PFSK-1 (cell line): ENCODE measurements at regions not wholly inside any gene's neighbourhood (a gene's known extent, or its start where the extent isn't known, plus 50 kb on each side); places are given as distances from the start of the nearest gene placed in this dataset.
A peak's percentile ranks its signal among the peaks of the same experiment; 100 is the strongest.

Experiments
- FOXP2 ChIP-seq: optimal IDR thresholded peaks from 2 replicates; pipeline ENCODE3; 2011; ENCODE audit warnings: borderline replicate concordance, control low read depth, inconsistent platforms; ENCODE audit not compliant: insufficient read depth; ENCODE audit errors: extremely low read length, extremely low read depth
- POLR2AphosphoS5 ChIP-seq: IDR thresholded peaks from 2 replicates; pipeline ENCODE4 v1.6.1; 2012; ENCODE audit warnings: low read depth, mild to moderate bottlenecking, control low read depth, low read length, moderate library complexity
- SIN3A ChIP-seq: IDR thresholded peaks from 2 replicates; pipeline ENCODE4 v1.6.1; 2012; ENCODE audit warnings: mild to moderate bottlenecking, low read length, moderate library complexity, borderline replicate concordance; ENCODE audit not compliant: insufficient read depth
- TAF1 ChIP-seq: IDR thresholded peaks from 2 replicates; pipeline ENCODE4 v1.6.1; 2012; ENCODE audit warnings: low read length, control low read depth, borderline replicate concordance; ENCODE audit not compliant: insufficient read depth
- TF ChIP-seq, protein P1 (sequence below), 2 experiments: IDR thresholded peaks; 2 replicates each; pipeline versions ENCODE4 v1.6.1 to v1.8.0; 2011 to 2012; ENCODE audit warnings: low read depth in 2 of 2, low read length in 2 of 2, control low read depth in 1 of 2, inconsistent platforms in 1 of 2, mild to moderate bottlenecking in 1 of 2, moderate library complexity in 1 of 2; ENCODE audit not compliant: insufficient read depth in 1 of 2

DNA sequence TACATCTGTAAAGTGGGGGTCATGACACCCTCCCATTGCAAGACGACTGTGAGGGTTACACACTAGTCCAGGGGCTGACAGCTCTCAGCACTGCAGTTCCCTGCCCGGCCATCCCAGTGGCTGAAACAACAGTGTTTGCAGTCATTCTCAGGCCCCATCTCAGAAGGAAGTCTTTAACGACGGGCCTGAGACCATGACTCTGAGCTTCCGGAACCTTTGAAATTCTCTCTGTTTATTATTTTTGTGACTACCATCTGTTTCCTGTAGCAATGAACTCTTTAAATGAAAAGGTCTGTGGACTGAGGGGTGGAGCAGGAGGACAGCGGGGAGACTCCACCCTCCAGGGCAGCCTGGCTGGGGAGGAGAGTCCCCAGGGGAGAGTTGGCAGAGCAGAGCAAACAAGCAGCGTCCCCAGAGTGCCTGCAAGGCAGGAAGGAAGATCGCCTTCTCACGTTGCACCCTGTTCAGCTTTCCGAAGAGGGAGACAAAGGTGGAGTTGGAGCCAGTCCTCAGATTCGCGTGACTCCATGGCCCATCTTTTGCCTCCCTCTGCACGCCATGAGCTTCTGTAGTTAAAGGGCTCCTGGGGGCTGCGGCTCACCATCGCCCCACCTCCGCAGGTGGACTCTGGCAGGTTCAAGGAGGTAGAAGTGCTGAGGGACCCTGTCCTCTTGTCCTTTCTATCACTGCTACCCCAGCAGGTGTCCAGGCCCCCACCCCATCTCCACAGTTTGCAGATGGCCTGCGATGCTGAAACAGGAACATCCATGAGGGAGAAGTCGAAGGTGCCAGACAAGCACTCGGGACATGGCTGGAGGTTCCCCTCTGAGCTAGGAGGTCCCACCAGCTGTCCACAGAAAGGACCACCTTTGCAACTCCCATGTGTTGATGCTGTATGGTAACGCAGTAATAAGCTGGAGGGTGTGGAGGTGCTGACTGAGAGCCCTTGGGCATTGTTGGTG, 525.8 kb upstream of the PROK2 start:
- TF ChIP-seq SIN3A: peak; percentile 85; the same call in 1 of the 2 replicates
- TF ChIP-seq, protein P1, sequence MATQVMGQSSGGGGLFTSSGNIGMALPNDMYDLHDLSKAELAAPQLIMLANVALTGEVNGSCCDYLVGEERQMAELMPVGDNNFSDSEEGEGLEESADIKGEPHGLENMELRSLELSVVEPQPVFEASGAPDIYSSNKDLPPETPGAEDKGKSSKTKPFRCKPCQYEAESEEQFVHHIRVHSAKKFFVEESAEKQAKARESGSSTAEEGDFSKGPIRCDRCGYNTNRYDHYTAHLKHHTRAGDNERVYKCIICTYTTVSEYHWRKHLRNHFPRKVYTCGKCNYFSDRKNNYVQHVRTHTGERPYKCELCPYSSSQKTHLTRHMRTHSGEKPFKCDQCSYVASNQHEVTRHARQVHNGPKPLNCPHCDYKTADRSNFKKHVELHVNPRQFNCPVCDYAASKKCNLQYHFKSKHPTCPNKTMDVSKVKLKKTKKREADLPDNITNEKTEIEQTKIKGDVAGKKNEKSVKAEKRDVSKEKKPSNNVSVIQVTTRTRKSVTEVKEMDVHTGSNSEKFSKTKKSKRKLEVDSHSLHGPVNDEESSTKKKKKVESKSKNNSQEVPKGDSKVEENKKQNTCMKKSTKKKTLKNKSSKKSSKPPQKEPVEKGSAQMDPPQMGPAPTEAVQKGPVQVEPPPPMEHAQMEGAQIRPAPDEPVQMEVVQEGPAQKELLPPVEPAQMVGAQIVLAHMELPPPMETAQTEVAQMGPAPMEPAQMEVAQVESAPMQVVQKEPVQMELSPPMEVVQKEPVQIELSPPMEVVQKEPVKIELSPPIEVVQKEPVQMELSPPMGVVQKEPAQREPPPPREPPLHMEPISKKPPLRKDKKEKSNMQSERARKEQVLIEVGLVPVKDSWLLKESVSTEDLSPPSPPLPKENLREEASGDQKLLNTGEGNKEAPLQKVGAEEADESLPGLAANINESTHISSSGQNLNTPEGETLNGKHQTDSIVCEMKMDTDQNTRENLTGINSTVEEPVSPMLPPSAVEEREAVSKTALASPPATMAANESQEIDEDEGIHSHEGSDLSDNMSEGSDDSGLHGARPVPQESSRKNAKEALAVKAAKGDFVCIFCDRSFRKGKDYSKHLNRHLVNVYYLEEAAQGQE (IDR thresholded peaks at IDR 0.05; ENCODE audit: insufficient read depth in 1 of 2, low read depth in 2 of 2, low read length in 2 of 2): no peak
- TF ChIP-seq FOXP2: no peak
- no peak for TF ChIP-seq POLR2AphosphoS5
- TF ChIP-seq TAF1: no peak

DNA sequence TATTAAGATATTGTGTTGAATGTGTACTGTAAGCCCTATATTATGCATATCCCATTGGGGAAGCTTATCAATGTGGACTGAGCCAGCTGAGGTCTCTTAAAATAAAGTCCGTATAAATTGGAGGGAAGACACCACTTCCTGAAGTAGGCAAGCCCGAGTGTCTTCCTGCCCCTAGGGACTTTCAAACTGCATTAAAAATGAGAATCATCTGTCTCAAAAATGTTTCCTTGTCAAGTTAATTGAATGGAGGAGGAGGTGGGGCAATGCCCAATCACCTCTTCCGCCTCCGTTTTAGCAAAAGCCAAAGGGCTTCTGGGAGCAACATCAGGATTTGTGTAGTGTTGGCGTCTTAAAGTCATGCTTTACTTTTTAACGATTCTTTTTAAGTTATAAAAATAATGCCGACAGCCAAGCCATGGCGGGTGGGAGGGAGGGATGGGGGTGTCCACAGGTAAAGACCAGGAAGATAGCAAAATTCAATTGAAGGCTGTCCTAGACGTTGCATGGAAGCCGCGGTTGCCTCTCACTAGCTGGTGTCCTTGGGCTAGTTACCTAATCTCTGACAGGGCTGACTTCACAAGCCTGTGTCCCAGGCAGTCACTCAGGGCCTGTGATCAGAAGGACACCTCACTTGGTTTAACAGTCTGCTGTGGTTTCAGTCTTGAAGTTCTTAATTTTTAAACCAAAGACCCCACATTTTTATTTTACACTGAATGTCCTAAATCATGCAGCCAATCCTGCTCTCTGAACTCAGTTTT, 524.9 kb upstream of the PROK2 start:
- no peak for TF ChIP-seq SIN3A
- no peak for TF ChIP-seq FOXP2
- TF ChIP-seq, protein P1 (IDR thresholded peaks at IDR 0.05; ENCODE audit: insufficient read depth in 1 of 2, low read depth in 2 of 2, low read length in 2 of 2): no peak
- no peak for TF ChIP-seq TAF1
- TF ChIP-seq POLR2AphosphoS5: no peak

DNA sequence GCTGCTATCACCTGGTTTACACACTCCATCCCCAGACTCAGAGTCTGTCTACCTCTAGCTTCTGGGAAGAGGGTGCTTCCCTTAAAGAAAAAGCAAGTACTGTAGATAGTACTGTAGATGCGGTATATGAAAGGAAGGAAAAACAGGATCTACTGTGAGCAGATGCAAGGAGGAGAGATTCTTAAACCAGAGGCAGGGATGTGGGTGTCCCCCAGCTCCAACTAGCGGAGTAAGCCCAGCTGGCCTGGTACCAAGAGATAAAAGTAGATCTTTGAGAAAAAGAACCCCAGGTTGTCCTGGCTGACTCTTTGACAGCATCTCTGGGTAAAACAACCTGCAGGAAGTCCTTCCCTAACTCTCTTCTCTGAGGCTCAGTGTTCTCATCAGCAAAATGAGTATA, 523.7 kb upstream of the PROK2 start:
- TF ChIP-seq SIN3A (no peak), TAF1 (no peak), POLR2AphosphoS5 (no peak), FOXP2 (no peak)
- TF ChIP-seq, protein P1 (IDR thresholded peaks at IDR 0.05; ENCODE audit: insufficient read depth in 1 of 2, low read depth in 2 of 2, low read length in 2 of 2): no peak

DNA sequence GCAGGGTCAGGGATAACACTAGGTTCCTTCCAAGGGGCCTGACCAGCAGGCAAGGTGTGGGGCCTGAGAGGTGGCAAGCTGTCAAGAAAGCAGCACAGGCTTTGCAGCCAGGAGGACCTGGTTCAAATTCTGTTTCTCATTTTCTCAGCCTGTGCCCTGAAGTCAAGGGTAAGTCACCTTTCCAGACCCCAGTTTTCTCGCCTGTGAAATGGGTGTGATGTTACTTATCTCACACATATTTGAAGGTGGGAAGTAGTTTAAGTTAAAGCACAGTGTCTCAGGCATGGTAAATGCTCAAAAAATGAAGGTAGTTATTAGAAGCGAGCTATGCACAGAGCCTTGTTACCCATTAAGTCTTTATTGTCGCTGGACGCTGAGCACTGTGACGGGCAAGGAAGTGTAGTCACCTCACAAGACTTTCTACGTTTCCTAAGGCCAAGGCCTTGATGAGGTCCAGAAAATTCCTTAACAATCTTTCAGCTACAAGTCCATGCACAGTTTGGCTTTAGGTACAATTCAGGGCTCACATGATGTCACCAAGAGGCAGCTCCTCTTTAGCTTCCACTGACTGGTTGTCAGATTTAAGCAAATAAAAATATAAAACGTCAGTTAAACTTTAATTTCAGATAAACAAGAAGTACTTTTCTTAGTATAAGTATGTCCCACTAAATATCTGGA, 522.6 kb upstream of the PROK2 start:
- TF ChIP-seq POLR2AphosphoS5 (no peak), SIN3A (no peak), TAF1 (no peak), FOXP2 (no peak)
- TF ChIP-seq, protein P1 (IDR thresholded peaks at IDR 0.05; ENCODE audit: insufficient read depth in 1 of 2, low read depth in 2 of 2, low read length in 2 of 2): no peak
